LHCN-M2 (cell line): ENCODE measurements at regions not wholly inside any gene's neighbourhood (a gene's known extent, or its start where the extent isn't known, plus 50 kb on each side); places are given as distances from the start of the nearest gene placed in this dataset.
A peak's percentile ranks its signal among the peaks of the same experiment; 100 is the strongest.
"Not testable (repeated sequence)": the region's sequence is repeated elsewhere in the genome, so short reads cannot be mapped to it uniquely, and the experiment has no call there.

Experiments
- DNase-seq: peaks from one replicate; pipeline ENCODE4 v3.0.0-alpha.2; 2012; ENCODE audit warnings: low read depth

- no peak for DNase-seq
Observed at GRCh38 chr2:186181625-186182024, 304.4 kb upstream of the ZC3H15 start.

- not testable (repeated sequence) for DNase-seq
Observed at GRCh38 chr2:186182366-186182765, 303.7 kb upstream of the ZC3H15 start.

GRCh38 chr2:186183406-186183805 lies 302.7 kb upstream of the ZC3H15 start:
- no peak for DNase-seq

GRCh38 chr2:186187854-186188253 lies 298.2 kb upstream of the ZC3H15 start:
- DNase-seq, result no peak

- no peak for DNase-seq
Observed at GRCh38 chr2:186189816-186190215, 296.2 kb upstream of the ZC3H15 start.

- DNase-seq, result no peak
Observed at GRCh38 chr2:186195696-186196095, 290.4 kb upstream of the ZC3H15 start.

- DNase-seq, result no peak
Observed at GRCh38 chr2:186197955-186198354, 288.1 kb upstream of the ZC3H15 start.

- no peak for DNase-seq
Observed at GRCh38 chr2:186199029-186199428, 287.0 kb upstream of the ZC3H15 start.

- peak; percentile 41 for DNase-seq
Observed at GRCh38 chr2:186201371-186201770, 284.7 kb upstream of the ZC3H15 start.

GRCh38 chr2:186205254-186205911 lies 280.7 kb upstream of the ZC3H15 start:
- peak; percentile 14 for DNase-seq

GRCh38 chr2:186209532-186209931 lies 276.5 kb upstream of the ZC3H15 start:
- no peak for DNase-seq

- no peak for DNase-seq
Observed at GRCh38 chr2:186220409-186220808, 265.7 kb upstream of the ZC3H15 start.

GRCh38 chr2:186229265-186229664 lies 256.8 kb upstream of the ZC3H15 start:
- no peak for DNase-seq

GRCh38 chr2:186241874-186242273 lies 244.2 kb upstream of the ZC3H15 start:
- no peak for DNase-seq

GRCh38 chr2:186254759-186255158 lies 231.3 kb upstream of the ZC3H15 start:
- DNase-seq, result no peak

- DNase-seq, result no peak
Observed at GRCh38 chr2:186255823-186256222, 230.2 kb upstream of the ZC3H15 start.

- peak; percentile 60 for DNase-seq
Observed at GRCh38 chr2:186256540-186256939, 229.5 kb upstream of the ZC3H15 start.

- no peak for DNase-seq
Observed at GRCh38 chr2:186263673-186264250, 222.3 kb upstream of the ZC3H15 start.

- DNase-seq, result no peak
Observed at GRCh38 chr2:186269536-186269935, 216.5 kb upstream of the ZC3H15 start.

GRCh38 chr2:186273953-186274352 lies 212.1 kb upstream of the ZC3H15 start:
- no peak for DNase-seq

- peak; percentile 66 for DNase-seq
Observed at GRCh38 chr2:186274936-186275575, 211.0 kb upstream of the ZC3H15 start.

- no peak for DNase-seq
Observed at GRCh38 chr2:186276909-186277308, 209.2 kb upstream of the ZC3H15 start.

- DNase-seq, result peak; percentile 1
Observed at GRCh38 chr2:186281726-186282125, 204.3 kb upstream of the ZC3H15 start.
